GM21737 (cell line): ENCODE measurements at regions not wholly inside any gene's neighbourhood (a gene's known extent, or its start where the extent isn't known, plus 50 kb on each side); places are given as distances from the start of the nearest gene placed in this dataset.

Experiments used
- ATAC-seq: cut with Tn5 transposase; IDR thresholded peaks from one replicate; pipeline ENCODE4 v1.9.1; 2021; ENCODE audit warnings: mild to moderate bottlenecking, moderate library complexity; ENCODE audit not compliant: unreplicated experiment

- no peak for ATAC-seq
Observed at GRCh38 chr9:82149501-82149946, 161.0 kb downstream of the SPATA31D1 start.

DNA sequence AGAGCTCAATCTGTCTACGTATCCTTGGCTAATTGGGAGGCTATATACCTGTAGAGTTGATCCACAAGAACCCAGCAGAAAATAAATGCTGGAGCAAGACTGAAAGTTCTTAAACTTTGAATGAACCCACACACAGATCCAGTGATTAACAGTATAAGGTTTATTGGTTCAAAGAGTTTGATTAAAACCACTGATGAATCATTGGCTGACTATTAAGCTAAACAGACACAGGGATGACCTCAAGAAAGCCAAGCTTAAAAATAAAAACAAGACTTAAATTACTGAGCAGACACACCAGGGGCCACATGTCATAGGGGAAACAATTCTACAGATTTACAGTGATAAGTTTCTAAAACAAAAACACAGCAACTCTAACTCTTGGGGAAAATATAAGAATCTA, 163.6 kb downstream of the SPATA31D1 start:
- no peak for ATAC-seq

GRCh38 chr9:82153032-82153431, 164.5 kb downstream of the SPATA31D1 start:
- ATAC-seq, result no peak

DNA sequence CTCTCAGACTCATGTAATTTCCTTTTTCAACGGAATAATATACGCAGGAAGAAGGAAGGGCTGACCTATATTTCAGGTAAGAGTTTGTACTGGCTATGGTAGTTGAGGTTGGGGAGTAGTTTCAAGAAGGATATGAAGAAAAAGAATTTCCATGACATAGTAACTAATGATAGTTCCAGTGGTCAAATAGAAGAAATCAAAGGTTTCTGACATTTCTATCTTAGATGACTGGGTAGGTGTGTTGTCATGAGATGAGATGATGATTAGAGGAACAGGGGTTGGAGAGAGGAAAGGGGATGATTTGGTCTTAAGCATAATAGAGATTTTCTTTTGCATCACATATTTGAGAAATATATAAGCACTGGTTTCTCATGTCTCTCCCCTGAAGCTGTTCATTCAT, 166.0 kb downstream of the SPATA31D1 start:
- ATAC-seq, result no peak

DNA sequence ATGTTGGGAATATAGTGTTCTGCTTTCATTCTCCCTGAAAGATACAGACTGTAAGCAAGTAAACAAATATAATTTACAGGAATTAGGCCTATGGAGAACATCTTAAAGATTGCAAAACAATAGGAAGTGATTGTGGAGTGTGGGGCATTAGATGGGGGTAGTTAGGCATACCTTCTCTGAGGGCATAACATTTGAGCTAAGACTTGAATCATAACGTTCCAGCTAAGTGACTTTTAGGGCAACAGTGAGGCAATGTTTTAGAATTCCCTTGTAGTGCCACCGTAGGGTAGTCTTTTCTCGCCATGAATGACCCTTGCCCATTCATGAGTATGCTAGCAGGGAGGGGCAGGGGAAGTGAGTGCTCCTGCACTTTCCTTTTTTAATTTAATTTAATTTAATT, 173.3 kb downstream of the SPATA31D1 start:
- ATAC-seq, result no peak

DNA sequence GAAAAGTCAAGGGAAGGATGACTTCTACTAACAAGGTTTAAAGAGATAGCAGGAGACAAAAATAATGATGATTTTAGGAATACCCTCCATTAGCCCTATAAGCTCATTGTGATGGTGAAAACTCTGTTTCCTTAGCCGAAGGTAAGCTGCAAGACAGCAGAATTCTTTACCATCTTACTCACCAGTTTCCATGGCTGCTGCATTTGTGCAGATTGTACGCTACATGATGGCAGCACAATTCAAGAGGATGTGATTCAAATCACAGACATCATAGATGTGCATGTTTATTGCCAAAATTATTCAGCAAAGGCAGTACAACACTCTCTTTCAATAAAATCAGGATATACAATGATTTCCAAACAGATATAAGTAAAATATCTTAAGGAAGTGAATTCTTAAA, 175.6 kb downstream of the SPATA31D1 start:
- ATAC-seq, result no peak

DNA sequence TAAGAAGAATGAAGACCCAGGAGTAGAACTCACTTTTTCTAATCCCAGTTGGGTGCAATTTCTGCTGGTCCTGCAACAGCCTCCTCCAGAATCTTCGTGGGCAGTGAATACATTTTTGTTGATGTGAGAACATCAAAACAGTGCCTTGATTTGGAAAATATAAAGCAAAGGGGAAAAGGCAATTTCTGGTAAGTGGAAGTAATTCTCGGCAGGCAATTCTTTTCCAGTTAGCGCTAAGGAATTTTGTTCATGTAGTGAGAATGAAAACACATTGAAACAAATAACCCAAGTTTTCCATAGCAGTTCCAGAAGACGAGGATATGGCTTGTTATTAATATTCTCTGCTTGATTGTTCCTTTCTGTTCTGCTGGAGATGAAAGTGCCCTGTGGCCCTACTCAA, 178.7 kb downstream of the SPATA31D1 start:
- ATAC-seq, result no peak

GRCh38 chr9:82168585-82168984, 180.0 kb downstream of the SPATA31D1 start:
- no peak for ATAC-seq

DNA sequence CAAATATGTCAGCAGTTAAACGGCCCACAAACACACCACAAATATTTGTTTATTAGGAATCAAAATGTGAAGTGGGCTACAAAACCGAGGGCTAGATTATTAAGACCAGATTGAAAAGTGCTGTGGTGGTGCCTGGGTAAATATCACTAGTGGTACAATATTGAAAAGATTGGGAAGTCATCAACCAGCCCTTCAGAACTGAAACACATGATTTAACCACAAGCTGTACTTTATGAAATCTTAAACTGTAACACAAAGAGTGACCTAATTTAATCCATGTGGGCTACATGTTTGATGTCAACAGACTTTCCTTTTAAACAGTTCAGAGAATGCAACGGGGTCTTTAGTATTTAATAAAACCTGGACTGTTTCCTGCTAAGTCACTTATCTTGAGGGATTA, 182.3 kb downstream of the SPATA31D1 start:
- ATAC-seq, result no peak

DNA sequence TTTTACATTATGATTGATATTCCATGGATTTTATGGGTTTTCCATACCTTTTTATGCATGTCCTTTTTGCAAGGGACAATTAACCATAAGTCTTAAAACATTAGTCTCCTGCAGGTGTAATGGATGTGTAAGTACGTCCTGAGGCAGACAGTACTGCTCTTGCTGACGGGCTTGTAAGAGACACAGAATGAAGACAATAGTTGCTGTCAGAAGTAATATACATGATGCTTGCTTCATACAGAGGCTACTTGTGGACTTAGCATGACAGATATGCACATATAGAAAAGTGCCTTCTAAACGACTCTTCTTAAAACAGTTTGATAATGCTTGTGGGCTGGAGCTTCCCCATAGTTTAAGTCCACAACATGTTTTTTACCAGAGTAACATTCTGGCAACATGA, 182.7 kb downstream of the SPATA31D1 start:
- ATAC-seq, result no peak

GRCh38 chr9:82180711-82181110, 192.1 kb downstream of the SPATA31D1 start:
- ATAC-seq, result no peak

GRCh38 chr9:82183181-82183860, 194.7 kb downstream of the SPATA31D1 start:
- ATAC-seq, result no peak

DNA sequence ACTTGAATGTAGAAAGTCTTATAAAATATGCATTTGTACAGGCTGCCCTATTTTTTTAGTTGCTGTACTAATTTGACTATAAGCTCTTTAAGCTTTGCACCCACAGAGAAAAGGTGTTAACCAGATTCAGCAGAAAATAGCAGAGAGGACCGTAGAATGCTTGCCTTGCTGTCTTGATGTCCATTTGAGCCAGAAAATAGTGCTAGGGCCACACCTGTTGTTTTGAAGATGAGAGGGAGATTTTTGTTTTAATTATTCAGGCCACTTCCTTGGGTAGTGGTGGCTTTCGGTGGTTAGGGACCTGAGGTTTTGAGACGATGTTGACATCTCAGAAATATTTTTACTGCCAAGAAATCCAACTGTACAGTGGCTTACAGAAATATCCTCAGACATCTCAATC, 196.0 kb downstream of the SPATA31D1 start:
- ATAC-seq, result no peak

- no peak for ATAC-seq
Observed at GRCh38 chr9:82188817-82189216, 200.2 kb downstream of the SPATA31D1 start.

DNA sequence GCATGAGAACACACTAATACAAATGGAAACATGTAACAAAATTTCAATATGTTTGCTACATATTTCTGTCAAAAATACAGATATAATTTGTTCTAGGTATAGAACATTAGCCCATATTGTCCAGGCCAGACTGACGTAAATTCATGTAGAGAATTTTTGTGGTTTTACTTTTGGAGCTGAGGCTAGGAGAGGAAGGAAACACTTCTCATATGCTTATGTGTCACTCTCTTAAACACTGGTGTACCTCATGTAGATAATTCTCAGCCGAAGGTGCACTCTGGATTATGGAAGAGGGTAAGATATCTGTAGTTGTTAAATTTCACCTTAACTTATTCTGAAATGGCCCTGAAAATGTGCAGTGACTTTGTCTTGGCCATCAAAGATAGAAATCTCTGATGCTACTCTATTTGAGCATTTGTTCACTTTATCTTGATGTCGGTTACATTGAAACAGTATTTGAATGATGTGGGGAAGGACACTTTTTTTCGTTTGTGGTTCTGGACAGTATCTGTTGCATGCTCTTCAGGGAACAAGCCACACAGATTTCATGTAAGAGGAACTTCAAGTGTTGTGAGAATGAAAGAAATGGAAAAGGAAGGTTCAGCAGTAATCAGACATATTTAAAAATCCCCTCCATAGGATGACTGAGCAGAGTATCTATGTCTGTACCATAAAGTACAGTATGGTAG, 202.7 kb downstream of the SPATA31D1 start:
- no peak for ATAC-seq

DNA sequence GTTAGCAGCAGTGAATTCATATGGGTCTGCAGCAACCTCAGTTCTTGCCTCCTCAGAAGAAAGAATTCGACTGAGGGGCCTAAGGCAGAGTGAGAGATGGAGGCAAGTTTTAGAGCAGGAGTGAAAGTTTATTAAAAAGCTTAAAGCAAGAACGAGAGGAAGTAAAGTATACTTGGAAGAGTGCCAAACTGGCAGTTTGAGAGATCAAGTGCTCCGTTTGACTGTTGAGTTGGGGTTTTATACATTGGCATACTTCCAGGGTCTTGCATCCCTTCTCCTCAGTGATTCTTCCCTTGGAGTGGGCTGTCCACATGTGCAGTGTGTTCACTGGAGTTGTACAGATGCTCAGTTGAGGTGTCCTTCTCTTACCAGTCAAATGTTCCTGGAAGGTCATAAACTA, 203.6 kb downstream of the SPATA31D1 start:
- ATAC-seq, result no peak

DNA sequence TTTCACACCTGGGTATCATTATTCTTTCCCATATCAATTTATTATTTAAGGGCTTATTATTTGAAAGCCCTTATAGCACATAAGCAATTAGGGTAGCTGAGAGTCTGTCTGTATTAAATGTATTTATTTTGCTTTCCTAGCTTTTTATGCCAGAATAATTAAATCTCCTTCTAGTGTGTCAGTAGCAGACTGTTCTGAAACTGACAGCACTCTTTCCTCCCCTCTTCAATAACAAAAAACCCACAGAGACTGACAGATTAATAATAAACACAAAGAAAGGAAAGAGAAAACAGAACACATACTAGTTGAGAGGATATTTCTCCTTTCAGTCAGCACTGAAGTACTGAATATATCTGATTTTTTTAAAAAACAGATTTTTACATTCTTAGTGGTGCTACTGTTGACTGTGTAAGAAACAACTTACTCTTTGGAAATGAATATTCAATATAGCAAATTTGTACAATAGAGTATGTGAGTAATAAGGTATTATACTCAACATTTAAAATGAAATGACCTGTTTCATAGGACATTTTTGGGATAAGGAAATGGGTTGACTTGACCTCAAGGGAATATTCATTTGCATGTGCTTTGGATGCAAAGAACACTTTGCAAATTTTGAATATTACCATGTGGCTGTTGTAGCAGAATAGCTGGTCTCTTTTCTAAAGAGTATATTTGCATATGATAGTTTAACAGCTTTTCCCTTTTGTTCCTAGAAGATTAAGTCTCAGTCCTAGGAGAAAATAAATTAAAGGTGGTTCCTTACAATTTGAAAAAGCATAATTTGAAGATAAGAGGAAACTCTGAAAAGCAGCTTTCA, 208.3 kb downstream of the SPATA31D1 start:
- ATAC-seq, result no peak

DNA sequence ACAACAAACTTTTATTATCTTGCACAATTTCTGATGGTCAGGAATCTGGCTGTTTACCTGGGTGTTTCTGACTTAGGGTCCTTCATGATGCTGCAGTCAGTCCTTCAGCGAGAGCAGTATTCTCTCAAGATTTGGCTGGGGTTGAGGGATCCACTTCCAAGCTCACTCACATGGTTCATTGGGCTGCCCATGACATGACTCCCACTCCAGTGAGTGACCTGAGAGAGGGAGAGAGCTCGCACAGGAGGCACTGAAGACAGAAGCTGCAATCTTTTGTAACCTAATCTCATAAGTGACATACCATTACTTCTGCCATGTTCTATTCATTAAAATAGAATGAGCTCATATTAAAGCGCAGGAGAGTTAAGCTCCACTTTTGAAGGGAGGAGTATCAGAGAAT, 212.6 kb downstream of the SPATA31D1 start:
- no peak for ATAC-seq

DNA sequence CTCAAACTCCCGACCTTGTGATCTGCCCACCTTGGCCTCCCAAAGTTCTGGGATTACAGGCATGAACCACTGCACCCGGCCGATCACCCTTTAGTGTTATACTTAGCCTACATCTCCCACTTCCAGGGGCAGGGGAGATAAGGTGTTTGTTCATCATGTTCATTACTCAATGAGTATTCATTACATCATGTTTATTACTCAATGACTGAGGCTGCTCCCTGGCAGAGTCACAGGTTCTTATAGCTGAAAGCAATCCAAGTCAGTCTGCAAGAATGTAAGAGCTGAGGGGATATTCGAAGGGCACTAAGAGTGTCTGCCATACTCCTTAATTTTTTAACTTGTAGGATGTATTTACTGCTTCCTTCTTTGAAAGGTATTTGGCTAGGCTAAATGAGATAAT, 214.2 kb downstream of the SPATA31D1 start:
- no peak for ATAC-seq

- ATAC-seq, result no peak
Observed at GRCh38 chr9:82206490-82206889, 217.9 kb downstream of the SPATA31D1 start.

- no peak for ATAC-seq
Observed at GRCh38 chr9:82206946-82207345, 218.4 kb downstream of the SPATA31D1 start.
